ENCODE measurements at regions not wholly inside any gene's neighbourhood (a gene's known extent, or its start where the extent isn't known, plus 50 kb on each side); places are given as distances from the start of the nearest gene placed in this dataset.

DNA sequence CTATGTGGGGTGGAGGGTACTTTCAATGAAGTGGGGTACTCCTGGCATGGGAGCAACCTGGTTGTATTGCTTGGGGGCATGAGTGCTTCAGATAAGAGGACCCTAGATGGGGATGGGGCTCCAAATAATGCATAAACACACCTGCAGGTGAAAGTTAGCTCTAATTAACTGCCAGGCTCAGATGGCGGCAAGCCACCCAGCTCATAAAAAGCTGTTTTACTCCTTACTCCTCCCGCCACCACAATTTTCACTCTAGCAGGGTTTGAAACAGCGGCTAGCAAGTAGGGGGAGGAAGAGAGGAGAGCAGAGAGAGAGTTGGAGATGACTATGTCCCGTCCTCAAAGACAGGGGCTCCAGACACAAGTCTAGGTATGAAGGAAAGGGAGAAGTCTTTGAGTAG is 117.7 kb upstream of the WSCD1 start:
- TF ChIP-seq, protein P1, sequence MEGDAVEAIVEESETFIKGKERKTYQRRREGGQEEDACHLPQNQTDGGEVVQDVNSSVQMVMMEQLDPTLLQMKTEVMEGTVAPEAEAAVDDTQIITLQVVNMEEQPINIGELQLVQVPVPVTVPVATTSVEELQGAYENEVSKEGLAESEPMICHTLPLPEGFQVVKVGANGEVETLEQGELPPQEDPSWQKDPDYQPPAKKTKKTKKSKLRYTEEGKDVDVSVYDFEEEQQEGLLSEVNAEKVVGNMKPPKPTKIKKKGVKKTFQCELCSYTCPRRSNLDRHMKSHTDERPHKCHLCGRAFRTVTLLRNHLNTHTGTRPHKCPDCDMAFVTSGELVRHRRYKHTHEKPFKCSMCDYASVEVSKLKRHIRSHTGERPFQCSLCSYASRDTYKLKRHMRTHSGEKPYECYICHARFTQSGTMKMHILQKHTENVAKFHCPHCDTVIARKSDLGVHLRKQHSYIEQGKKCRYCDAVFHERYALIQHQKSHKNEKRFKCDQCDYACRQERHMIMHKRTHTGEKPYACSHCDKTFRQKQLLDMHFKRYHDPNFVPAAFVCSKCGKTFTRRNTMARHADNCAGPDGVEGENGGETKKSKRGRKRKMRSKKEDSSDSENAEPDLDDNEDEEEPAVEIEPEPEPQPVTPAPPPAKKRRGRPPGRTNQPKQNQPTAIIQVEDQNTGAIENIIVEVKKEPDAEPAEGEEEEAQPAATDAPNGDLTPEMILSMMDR (IDR thresholded peaks at IDR 0.05), result no peak
- TF ChIP-seq CREB1 (CRISPR knock-in tag; IDR thresholded peaks at IDR 0.05), result no peak
- TF ChIP-seq, protein P2, sequence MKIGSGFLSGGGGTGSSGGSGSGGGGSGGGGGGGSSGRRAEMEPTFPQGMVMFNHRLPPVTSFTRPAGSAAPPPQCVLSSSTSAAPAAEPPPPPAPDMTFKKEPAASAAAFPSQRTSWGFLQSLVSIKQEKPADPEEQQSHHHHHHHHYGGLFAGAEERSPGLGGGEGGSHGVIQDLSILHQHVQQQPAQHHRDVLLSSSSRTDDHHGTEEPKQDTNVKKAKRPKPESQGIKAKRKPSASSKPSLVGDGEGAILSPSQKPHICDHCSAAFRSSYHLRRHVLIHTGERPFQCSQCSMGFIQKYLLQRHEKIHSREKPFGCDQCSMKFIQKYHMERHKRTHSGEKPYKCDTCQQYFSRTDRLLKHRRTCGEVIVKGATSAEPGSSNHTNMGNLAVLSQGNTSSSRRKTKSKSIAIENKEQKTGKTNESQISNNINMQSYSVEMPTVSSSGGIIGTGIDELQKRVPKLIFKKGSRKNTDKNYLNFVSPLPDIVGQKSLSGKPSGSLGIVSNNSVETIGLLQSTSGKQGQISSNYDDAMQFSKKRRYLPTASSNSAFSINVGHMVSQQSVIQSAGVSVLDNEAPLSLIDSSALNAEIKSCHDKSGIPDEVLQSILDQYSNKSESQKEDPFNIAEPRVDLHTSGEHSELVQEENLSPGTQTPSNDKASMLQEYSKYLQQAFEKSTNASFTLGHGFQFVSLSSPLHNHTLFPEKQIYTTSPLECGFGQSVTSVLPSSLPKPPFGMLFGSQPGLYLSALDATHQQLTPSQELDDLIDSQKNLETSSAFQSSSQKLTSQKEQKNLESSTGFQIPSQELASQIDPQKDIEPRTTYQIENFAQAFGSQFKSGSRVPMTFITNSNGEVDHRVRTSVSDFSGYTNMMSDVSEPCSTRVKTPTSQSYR (CRISPR knock-in tag; IDR thresholded peaks at IDR 0.05), result no peak
- TF ChIP-seq ATF2 (CRISPR knock-in tag; IDR thresholded peaks at IDR 0.05; ENCODE audit: borderline replicate concordance, low read depth), result no peak
- no peak for TF ChIP-seq NR3C1 (CRISPR knock-in tag; conservative IDR thresholded peaks at IDR 0.05; ENCODE audit: low read depth)
- TF ChIP-seq CREM (CRISPR knock-in tag; IDR thresholded peaks at IDR 0.05), result no peak
- TF ChIP-seq CBFB (CRISPR knock-in tag; IDR thresholded peaks at IDR 0.05; ENCODE audit: low read depth), result no peak
- TF ChIP-seq, protein P3, sequence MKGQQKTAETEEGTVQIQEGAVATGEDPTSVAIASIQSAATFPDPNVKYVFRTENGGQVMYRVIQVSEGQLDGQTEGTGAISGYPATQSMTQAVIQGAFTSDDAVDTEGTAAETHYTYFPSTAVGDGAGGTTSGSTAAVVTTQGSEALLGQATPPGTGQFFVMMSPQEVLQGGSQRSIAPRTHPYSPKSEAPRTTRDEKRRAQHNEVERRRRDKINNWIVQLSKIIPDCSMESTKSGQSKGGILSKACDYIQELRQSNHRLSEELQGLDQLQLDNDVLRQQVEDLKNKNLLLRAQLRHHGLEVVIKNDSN (CRISPR knock-in tag; IDR thresholded peaks at IDR 0.05), result no peak
- TF ChIP-seq TEAD4 (CRISPR knock-in tag; IDR thresholded peaks at IDR 0.05), result no peak
